H9 (cell line): ENCODE measurements at regions not wholly inside any gene's neighbourhood (a gene's known extent, or its start where the extent isn't known, plus 50 kb on each side); places are given as distances from the start of the nearest gene placed in this dataset.

ENCODE experiments used
- DNase-seq: peaks from one replicate; pipeline ENCODE4 v3.0.0-alpha.2; 2017
- H2AFZ ChIP-seq: one replicate; pipeline ENCODE4 v1.6.1; 2013; ENCODE audit warnings: mild to moderate bottlenecking, low read length, control low read depth, moderate library complexity
- H2AK5ac ChIP-seq: 2 replicates; pipeline ENCODE4 v1.6.1; 2013; ENCODE audit warnings: low read length, control low read depth, mixed read lengths; ENCODE audit not compliant: insufficient read length
- H2BK120ac ChIP-seq: one replicate; pipeline ENCODE4 v1.6.1; 2013; ENCODE audit warnings: low read depth, mild to moderate bottlenecking, low read length, control low read depth, inconsistent platforms; ENCODE audit not compliant: poor library complexity, severe bottlenecking
- H2BK12ac ChIP-seq: 2 replicates; pipeline ENCODE4 v1.6.1; 2013; ENCODE audit warnings: low read length, control low read depth, mixed read lengths, low read depth; ENCODE audit not compliant: insufficient read length
- H2BK15ac ChIP-seq: 2 replicates; pipeline ENCODE4 v1.6.1; 2013; ENCODE audit warnings: low read depth, low read length, control low read depth
- H2BK20ac ChIP-seq: one replicate; pipeline ENCODE4 v1.6.1; 2013; ENCODE audit warnings: low read depth, mild to moderate bottlenecking, low read length, control low read depth, inconsistent platforms; ENCODE audit not compliant: poor library complexity, severe bottlenecking
- H2BK5ac ChIP-seq: 2 replicates; pipeline ENCODE4 v1.6.1; 2013; ENCODE audit warnings: low read length, control low read depth, mixed read lengths; ENCODE audit not compliant: insufficient read length
- H3K14ac ChIP-seq: 2 replicates; pipeline ENCODE4 v1.6.1; 2013; ENCODE audit warnings: low read length, control low read depth; ENCODE audit not compliant: insufficient read depth
- H3K18ac ChIP-seq: 2 replicates; pipeline ENCODE4 v1.6.1; 2013; ENCODE audit warnings: low read depth, mild to moderate bottlenecking, mixed read lengths, low read length, control low read depth; ENCODE audit not compliant: insufficient read length
- H3K23ac ChIP-seq: 2 replicates; pipeline ENCODE4 v1.6.1; 2013; ENCODE audit warnings: low read length, control low read depth, mixed read lengths, low read depth; ENCODE audit not compliant: insufficient read length
- H3K23me2 ChIP-seq: 2 replicates; pipeline ENCODE4 v1.6.1; 2013; ENCODE audit warnings: low read depth, mild to moderate bottlenecking, mixed read lengths, low read length, control low read depth; ENCODE audit not compliant: insufficient read length, poor library complexity, severe bottlenecking
- H3K27ac ChIP-seq: 2 replicates; pipeline ENCODE4 v1.5.1; 2013; ENCODE audit warnings: low read length, control low read depth, mixed read lengths, low read depth; ENCODE audit not compliant: insufficient read length
- H3K27me3 ChIP-seq: 2 replicates; pipeline ENCODE4 v1.6.1; 2013; ENCODE audit warnings: low read length, control low read depth, inconsistent platforms; ENCODE audit not compliant: insufficient read depth
- H3K4ac ChIP-seq: 2 replicates; pipeline ENCODE4 v1.6.1; 2013; ENCODE audit warnings: low read depth, mild to moderate bottlenecking, control low read depth, inconsistent platforms, low read length, moderate library complexity
- H3K4me1 ChIP-seq: 2 replicates; pipeline ENCODE4 v1.6.1; 2013; ENCODE audit warnings: low read length, control low read depth, inconsistent platforms; ENCODE audit not compliant: insufficient read depth
- H3K4me2 ChIP-seq: 2 replicates; pipeline ENCODE4 v1.6.1; 2013; ENCODE audit warnings: low read length, control low read depth, mixed read lengths; ENCODE audit not compliant: insufficient read length, insufficient read depth
- H3K56ac ChIP-seq: 2 replicates; pipeline ENCODE4 v1.6.1; 2013; ENCODE audit warnings: low read depth, mild to moderate bottlenecking, mixed read lengths, low read length, control low read depth; ENCODE audit not compliant: insufficient read length
- H3K79me1 ChIP-seq: 2 replicates; pipeline ENCODE4 v1.6.1; 2013; ENCODE audit warnings: low read depth, mild to moderate bottlenecking, moderate library complexity, low read length, control low read depth, inconsistent platforms; ENCODE audit not compliant: insufficient read depth, poor library complexity, severe bottlenecking
- H3K79me2 ChIP-seq: 2 replicates; pipeline ENCODE4 v1.6.1; 2013; ENCODE audit warnings: low read length, control low read depth, inconsistent platforms; ENCODE audit not compliant: insufficient read depth
- H3K9ac ChIP-seq: 2 replicates; pipeline ENCODE4 v1.6.1; 2013; ENCODE audit warnings: low read length, control low read depth, mixed read lengths; ENCODE audit not compliant: insufficient read length; ENCODE audit errors: extremely low read depth
- H3K9me3 ChIP-seq: one replicate; pipeline ENCODE4 v1.6.1; 2013; ENCODE audit warnings: low read depth, low read length, inconsistent platforms; ENCODE audit not compliant: control insufficient read depth
- H3T11ph ChIP-seq: one replicate; pipeline ENCODE4 v1.6.1; 2013; ENCODE audit warnings: mild to moderate bottlenecking, low read length, control low read depth, inconsistent platforms
- H4K20me1 ChIP-seq: one replicate; pipeline ENCODE4 v1.6.1; 2013; ENCODE audit not compliant: control insufficient read depth, insufficient read length, insufficient read depth
- H4K5ac ChIP-seq: 2 replicates; pipeline ENCODE4 v1.6.1; 2013; ENCODE audit warnings: low read depth, mild to moderate bottlenecking, mixed read lengths, low read length, control low read depth; ENCODE audit not compliant: insufficient read length
- H4K8ac ChIP-seq: replicated peaks from 2 replicates; pipeline ENCODE4 v1.6.1; 2013; ENCODE audit warnings: low read length, control low read depth, mixed read lengths, low read depth; ENCODE audit not compliant: insufficient read length
- H4K91ac ChIP-seq: 2 replicates; pipeline ENCODE4 v1.6.1; 2013; ENCODE audit warnings: low read depth, mild to moderate bottlenecking, moderate library complexity, mixed read lengths, low read length, control low read depth; ENCODE audit not compliant: insufficient read length
- H3K27ac Mint-ChIP-seq, 3 experiments: 2 replicates in 2 of 3; 3 replicates in 1 of 3; pipeline ENCODE4 v1.8.0; 2020 to 2021; ENCODE audit warnings: mixed read lengths in 3 of 3, mild to moderate bottlenecking in 1 of 3, moderate library complexity in 1 of 3
- H3K27me3 Mint-ChIP-seq: 2 replicates; pipeline ENCODE4 v1.8.0; 2021; ENCODE audit warnings: low read depth, mild to moderate bottlenecking, moderate library complexity, mixed read lengths
- H3K36me3 Mint-ChIP-seq, 3 experiments: 2 replicates in 2 of 3; 3 replicates in 1 of 3; pipeline ENCODE4 v1.8.0; 2020 to 2021; ENCODE audit warnings: low read depth in 3 of 3, mixed read lengths in 3 of 3; ENCODE audit not compliant: insufficient read depth in 1 of 3
- H3K4me1 Mint-ChIP-seq, 2 experiments: 2 replicates each; pipeline ENCODE4 v1.8.0; 2020; ENCODE audit warnings: mixed read lengths in 2 of 2
- H3K4me3 Mint-ChIP-seq, 2 experiments: 2 replicates in 1 of 2; 3 replicates in 1 of 2; pipeline ENCODE4 v1.8.0; 2020 to 2021; ENCODE audit warnings: mild to moderate bottlenecking in 2 of 2, mixed read lengths in 2 of 2, moderate library complexity in 1 of 2
- H3K9me3 Mint-ChIP-seq, 2 experiments: 2 replicates in 1 of 2; 3 replicates in 1 of 2; pipeline ENCODE4 v1.8.0; 2020; ENCODE audit warnings: mild to moderate bottlenecking in 2 of 2, mixed read lengths in 2 of 2, moderate library complexity in 1 of 2
- WGBS: extraction: QIAGEN DNeasy Blood & Tissue Kit; methylation state at CpG from one replicate; pipeline ENCODE4 v1.1.7; 2013; ENCODE audit warnings: missing lambda C conversion rate, low lambda C conversion rate, mixed read lengths; ENCODE audit not compliant: insufficient read length; ENCODE audit errors: extremely low coverage; 5-methylcytosine and 5-hydroxymethylcytosine counted together
- TF ChIP-seq, protein P1 (sequence below): fragments of 200-600 bp; sonication (generic); conservative IDR thresholded peaks from 3 replicates; pipeline ENCODE4 v1.8.0; 2021; ENCODE audit warnings: antibody characterized with exemption, mild to moderate bottlenecking

DNA sequence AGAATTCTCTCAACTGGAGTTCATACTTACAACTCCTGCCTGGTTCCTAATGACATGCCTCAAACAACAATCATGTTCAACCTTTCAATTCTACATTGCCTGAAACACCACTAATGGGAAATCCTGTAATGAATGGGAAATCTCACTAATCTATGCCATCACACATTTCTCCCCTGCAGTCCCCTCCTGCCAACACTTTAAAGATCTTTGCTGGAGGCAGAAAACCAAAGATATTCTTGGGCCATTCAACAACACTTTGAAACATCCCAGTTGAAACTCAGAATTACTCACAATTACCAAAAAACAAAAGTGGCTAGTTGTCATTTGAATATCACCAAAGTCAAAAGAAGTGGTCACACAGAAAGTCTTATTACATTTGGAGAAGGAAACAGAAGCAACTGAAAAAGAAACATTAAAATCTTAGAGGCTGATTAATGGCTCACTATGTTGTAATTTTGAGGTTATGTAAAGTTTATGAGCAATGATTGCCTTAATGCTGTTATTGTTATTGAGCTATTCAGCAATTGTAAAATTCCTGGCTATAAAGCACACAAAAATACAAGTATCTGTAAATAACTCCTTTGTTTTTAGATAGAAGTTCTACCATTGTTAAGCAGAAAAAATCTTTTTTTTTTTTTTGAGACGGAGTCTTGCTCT is 313.4 kb upstream of the SLC30A5 start:
- Mint-ChIP-seq H3K9me3 (peaks cover 7 to 9% of the 10 kb centered on the region in 2 experiments; a peak in 3 of 5 replicates), H3K4me3 (no peak overlapping the region), H3K27me3 (no peaks in the 10 kb centered on the region), H3K36me3 (peaks cover 0 to 10% (median 4%) of the 10 kb centered on the region in 3 experiments; a peak in 3 of 7 replicates), H3K27ac (no peak overlapping the region), H3K4me1 (no peaks in the 10 kb centered on the region)
- H3K9ac ChIP-seq: no peak overlapping the region
- H3K27ac ChIP-seq: no peak overlapping the region
- no peak for DNase-seq
- no peak overlapping the region for H2BK5ac ChIP-seq
- H2AFZ ChIP-seq: no peak overlapping the region
- H2BK120ac ChIP-seq: no peak overlapping the region
- TF ChIP-seq, protein P1, sequence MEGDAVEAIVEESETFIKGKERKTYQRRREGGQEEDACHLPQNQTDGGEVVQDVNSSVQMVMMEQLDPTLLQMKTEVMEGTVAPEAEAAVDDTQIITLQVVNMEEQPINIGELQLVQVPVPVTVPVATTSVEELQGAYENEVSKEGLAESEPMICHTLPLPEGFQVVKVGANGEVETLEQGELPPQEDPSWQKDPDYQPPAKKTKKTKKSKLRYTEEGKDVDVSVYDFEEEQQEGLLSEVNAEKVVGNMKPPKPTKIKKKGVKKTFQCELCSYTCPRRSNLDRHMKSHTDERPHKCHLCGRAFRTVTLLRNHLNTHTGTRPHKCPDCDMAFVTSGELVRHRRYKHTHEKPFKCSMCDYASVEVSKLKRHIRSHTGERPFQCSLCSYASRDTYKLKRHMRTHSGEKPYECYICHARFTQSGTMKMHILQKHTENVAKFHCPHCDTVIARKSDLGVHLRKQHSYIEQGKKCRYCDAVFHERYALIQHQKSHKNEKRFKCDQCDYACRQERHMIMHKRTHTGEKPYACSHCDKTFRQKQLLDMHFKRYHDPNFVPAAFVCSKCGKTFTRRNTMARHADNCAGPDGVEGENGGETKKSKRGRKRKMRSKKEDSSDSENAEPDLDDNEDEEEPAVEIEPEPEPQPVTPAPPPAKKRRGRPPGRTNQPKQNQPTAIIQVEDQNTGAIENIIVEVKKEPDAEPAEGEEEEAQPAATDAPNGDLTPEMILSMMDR: no peak
- no peak overlapping the region for H3K23ac ChIP-seq
- no peak overlapping the region for H3T11ph ChIP-seq
- H2BK15ac ChIP-seq: no peak overlapping the region
- H3K9me3 ChIP-seq: no peaks in the 10 kb centered on the region
- no peaks in the 10 kb centered on the region for H4K20me1 ChIP-seq
- no peak overlapping the region for H2BK12ac ChIP-seq
- no peaks in the 10 kb centered on the region for H3K27me3 ChIP-seq
- WGBS: no CpG with 5 or more reads among the region's 1 CpG
- no peak overlapping the region for H4K5ac ChIP-seq
- no peak overlapping the region for H4K91ac ChIP-seq
- H2BK20ac ChIP-seq: no peak overlapping the region
- no peaks in the 10 kb centered on the region for H3K79me2 ChIP-seq
- no peak overlapping the region for H3K18ac ChIP-seq
- H3K23me2 ChIP-seq: no peaks in the 10 kb centered on the region
- no peak overlapping the region for H3K56ac ChIP-seq
- H3K4ac ChIP-seq: no peak overlapping the region
- H3K14ac ChIP-seq: no peak overlapping the region
- H3K4me1 ChIP-seq: no peaks in the 10 kb centered on the region
- H4K8ac ChIP-seq: no peak overlapping the region
- no peak overlapping the region for H2AK5ac ChIP-seq
- H3K79me1 ChIP-seq: no peaks in the 10 kb centered on the region
- H3K4me2 ChIP-seq: no peak overlapping the region
